PC-3 (cell line): ENCODE measurements at regions not wholly inside any gene's neighbourhood (a gene's known extent, or its start where the extent isn't known, plus 50 kb on each side); places are given as distances from the start of the nearest gene placed in this dataset.
"Not testable (repeated sequence)": the region's sequence is repeated elsewhere in the genome, so short reads cannot be mapped to it uniquely, and the experiment has no call there.

Experiments used
- ATAC-seq: fragments of 200-7000 bp; cut with Tn5 transposase; 2 replicates; pipeline ENCODE4 v1.9.1; 2020; ENCODE audit warnings: mild to moderate bottlenecking, moderate library complexity
- BruUV-seq: library from RNA; stranded (reverse); fragments of 400-500 nt; replicated peaks from 2 replicates; lab custom pipeline; 2021; lab: Mats Ljungman, UMichigan
- CTCF ChIA-PET: fragments of 300-600 bp; sonication (Branson Sonifier 250); formaldehyde crosslinking; loops from one replicate; lab custom pipeline; 2022; ENCODE audit warnings: antibody characterized with exemption; lab: Charles Lee
- POLR2A ChIA-PET: fragments of 300-600 bp; sonication (Branson Sonifier 250); formaldehyde crosslinking; loops from one replicate; lab custom pipeline; 2022; ENCODE audit warnings: antibody characterized with exemption; ENCODE audit not compliant: unreplicated experiment; lab: Charles Lee
- DNase-seq: peaks from one replicate; pipeline ENCODE4 v3.0.0-alpha.2; 2015
- H2AFZ ChIP-seq: fragments of 300-600 bp; sonication (generic); 2 replicates; pipeline ENCODE4 v1.6.0; 2016; ENCODE audit warnings: antibody characterized with exemption, low read length
- H3F3A ChIP-seq: fragments of 300-600 bp; sonication (generic); one replicate; pipeline ENCODE4 v1.6.0; 2017; ENCODE audit warnings: antibody characterized with exemption, low read length, control low read depth, mild to moderate bottlenecking; ENCODE audit not compliant: unreplicated experiment
- H3K27ac ChIP-seq: fragments of 300-600 bp; sonication (generic); 2 replicates; pipeline ENCODE4 v1.5.1; 2016; ENCODE audit warnings: mild to moderate bottlenecking, low read length
- H3K27me3 ChIP-seq: fragments of 300-600 bp; sonication (generic); 2 replicates; pipeline ENCODE4 v1.6.1; 2016; ENCODE audit warnings: low read length, mixed read lengths
- H3K36me3 ChIP-seq: fragments of 300-600 bp; sonication (generic); 2 replicates; pipeline ENCODE4 v1.6.1; 2016; ENCODE audit warnings: low read depth, mixed run types, low read length, mixed read lengths
- H3K4me1 ChIP-seq: fragments of 300-600 bp; sonication (generic); 2 replicates; pipeline ENCODE4 v1.5.1; 2016; ENCODE audit warnings: low read length; ENCODE audit not compliant: insufficient read depth
- H3K4me2 ChIP-seq: fragments of 300-600 bp; sonication (generic); 2 replicates; pipeline ENCODE4 v1.6.0; 2016; ENCODE audit warnings: low read length
- H3K4me3 ChIP-seq: fragments of 300-600 bp; sonication (generic); 2 replicates; pipeline ENCODE4 v1.5.1; 2016; ENCODE audit warnings: mild to moderate bottlenecking, low read length, mixed read lengths
- H3K79me2 ChIP-seq: fragments of 300-600 bp; sonication (generic); 2 replicates; pipeline ENCODE4 v1.6.1; 2017; ENCODE audit warnings: low read length, mixed read lengths
- H3K9ac ChIP-seq: fragments of 300-600 bp; sonication (generic); 2 replicates; pipeline ENCODE4 v1.6.0; 2016; ENCODE audit warnings: mild to moderate bottlenecking, low read length
- H3K9me2 ChIP-seq: fragments of 300-600 bp; sonication (generic); replicated peaks from 2 replicates; pipeline ENCODE4 v1.6.1; 2016; ENCODE audit warnings: mixed run types, low read length, mixed read lengths
- H3K9me3 ChIP-seq: fragments of 300-600 bp; sonication (generic); 2 replicates; pipeline ENCODE4 v1.6.1; 2016; ENCODE audit warnings: low read length, mixed read lengths
- H4K20me1 ChIP-seq: fragments of 300-600 bp; sonication (generic); 2 replicates; pipeline ENCODE4 v1.6.1; 2016; ENCODE audit warnings: low read length, mixed read lengths
- EZH2 ChIP-seq: fragments of 300-600 bp; sonication (generic); IDR thresholded peaks from one replicate; pipeline ENCODE4 v1.6.1; 2017; ENCODE audit warnings: antibody characterized with exemption, mild to moderate bottlenecking, low read length; ENCODE audit not compliant: unreplicated experiment
- EZH2phosphoT487 ChIP-seq: fragments of 300-600 bp; sonication (generic); IDR thresholded peaks from 2 replicates; pipeline ENCODE4 v1.6.1; 2018; ENCODE audit warnings: mild to moderate bottlenecking, antibody characterized with exemption, low read length, borderline replicate concordance
- intact Hi-C: fragments of 100-400 bp; cut with micrococcal nuclease; formaldehyde crosslinking; loops from 2 replicates; pipeline ENCODE4 v1.9.0; 2023
- TF ChIP-seq, protein P1 (sequence below): fragments of 300-600 bp; sonication (generic); conservative IDR thresholded peaks from 2 replicates; pipeline ENCODE4 v1.5.1; 2017; ENCODE audit warnings: antibody characterized with exemption, low read depth, mild to moderate bottlenecking, low read length

GRCh38 chr6:113366505-113366904 is 490.6 kb upstream of the MARCKS start:
- intact Hi-C loops = loop anchor here (10.0 kb wide), 1 partner anchor 322 kb away; no protein-coding TSS in a partner anchor
- Histone ChIP-seq H3K27ac (no peak overlapping the region), H3K4me1 (peaks cover 35% of the 10 kb centered on the region), H2AFZ (no peak overlapping the region), H3K4me3 (no peak overlapping the region), H3K9ac (no peak overlapping the region), H3K79me2 (no peaks in the 10 kb centered on the region), H4K20me1 (no peaks in the 10 kb centered on the region), H3K27me3 (no peaks in the 10 kb centered on the region), H3K9me2 (no peaks in the 10 kb centered on the region), H3K4me2 (no peak overlapping the region), H3K36me3 (no peaks in the 10 kb centered on the region), H3K9me3 (no peaks in the 10 kb centered on the region), H3F3A (no peaks in the 10 kb centered on the region)
- no TSS peak for BruUV-seq
- ChIA-PET POLR2A (no interaction called here), CTCF (no interaction called here)
- DNase-seq (no peak), ATAC-seq (no peak)
- TF ChIP-seq EZH2phosphoT487 (no peak), EZH2 (no peak)
- TF ChIP-seq, protein P1, sequence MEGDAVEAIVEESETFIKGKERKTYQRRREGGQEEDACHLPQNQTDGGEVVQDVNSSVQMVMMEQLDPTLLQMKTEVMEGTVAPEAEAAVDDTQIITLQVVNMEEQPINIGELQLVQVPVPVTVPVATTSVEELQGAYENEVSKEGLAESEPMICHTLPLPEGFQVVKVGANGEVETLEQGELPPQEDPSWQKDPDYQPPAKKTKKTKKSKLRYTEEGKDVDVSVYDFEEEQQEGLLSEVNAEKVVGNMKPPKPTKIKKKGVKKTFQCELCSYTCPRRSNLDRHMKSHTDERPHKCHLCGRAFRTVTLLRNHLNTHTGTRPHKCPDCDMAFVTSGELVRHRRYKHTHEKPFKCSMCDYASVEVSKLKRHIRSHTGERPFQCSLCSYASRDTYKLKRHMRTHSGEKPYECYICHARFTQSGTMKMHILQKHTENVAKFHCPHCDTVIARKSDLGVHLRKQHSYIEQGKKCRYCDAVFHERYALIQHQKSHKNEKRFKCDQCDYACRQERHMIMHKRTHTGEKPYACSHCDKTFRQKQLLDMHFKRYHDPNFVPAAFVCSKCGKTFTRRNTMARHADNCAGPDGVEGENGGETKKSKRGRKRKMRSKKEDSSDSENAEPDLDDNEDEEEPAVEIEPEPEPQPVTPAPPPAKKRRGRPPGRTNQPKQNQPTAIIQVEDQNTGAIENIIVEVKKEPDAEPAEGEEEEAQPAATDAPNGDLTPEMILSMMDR = no peak

GRCh38 chr6:113370508-113371502 is 486.3 kb upstream of the MARCKS start:
- H2AFZ ChIP-seq = no peak overlapping the region

GRCh38 chr6:113375466-113375865 is 481.7 kb upstream of the MARCKS start:
- DNase-seq (peak; percentile 40), ATAC-seq (peak; percentile 67)
- H3F3A ChIP-seq, H3K9me3 ChIP-seq, H3K9me2 ChIP-seq, H4K20me1 ChIP-seq, intact Hi-C loops, H3K4me3 ChIP-seq, H3K27me3 ChIP-seq, CTCF ChIA-PET, H3K4me2 ChIP-seq, POLR2A ChIA-PET, H3K36me3 ChIP-seq, H3K79me2 ChIP-seq, H3K9ac ChIP-seq, H2AFZ ChIP-seq, BruUV-seq, H3K27ac ChIP-seq: not testable (repeated sequence)
- peaks cover 12% of the 10 kb centered on the region for H3K4me1 ChIP-seq

More at GRCh38 chr6:113370508-113371502, 486.3 kb upstream of the MARCKS start:
- no peaks in the 10 kb centered on the region for H3F3A ChIP-seq
- H3K27me3 ChIP-seq = no peaks in the 10 kb centered on the region
- no peak overlapping the region for H3K4me2 ChIP-seq
- peaks cover 6% of the 10 kb centered on the region for H3K4me1 ChIP-seq
- TF ChIP-seq, protein P1 = no peak
- no peak for TF ChIP-seq EZH2
- no peak for TF ChIP-seq EZH2phosphoT487
- ChIA-PET CTCF (no interaction called here), POLR2A (no interaction called here)
- DNase-seq (no peak), ATAC-seq (no peak)
- no peaks in the 10 kb centered on the region for H4K20me1 ChIP-seq
- intact Hi-C loops = no loop called here
- no peaks in the 10 kb centered on the region for H3K9me3 ChIP-seq
- H3K36me3 ChIP-seq = no peaks in the 10 kb centered on the region
- no peak overlapping the region for H3K4me3 ChIP-seq
- no TSS peak for BruUV-seq
- no peak overlapping the region for H3K9ac ChIP-seq
- H3K27ac ChIP-seq = no peak overlapping the region
- no peaks in the 10 kb centered on the region for H3K79me2 ChIP-seq
- H3K9me2 ChIP-seq = no peaks in the 10 kb centered on the region
